Adipocyte (in vitro differentiated cells): ENCODE measurements at regions not wholly inside any gene's neighbourhood (a gene's known extent, or its start where the extent isn't known, plus 50 kb on each side); places are given as distances from the start of the nearest gene placed in this dataset.

Experiments used
- DNase-seq: peaks from one replicate; pipeline ENCODE4 v3.0.0-alpha.2; 2015; ENCODE audit warnings: low read depth
- H3K27me3 ChIP-seq: replicated peaks from 2 replicates; pipeline ENCODE4 v1.7.0; 2013; ENCODE audit warnings: mild to moderate bottlenecking, low read length, moderate library complexity; ENCODE audit not compliant: control insufficient read depth, insufficient read depth
- H3K36me3 ChIP-seq: 2 replicates; pipeline ENCODE4 v1.7.0; 2013; ENCODE audit warnings: low read length, mild to moderate bottlenecking, moderate library complexity; ENCODE audit not compliant: control insufficient read depth, insufficient read depth, severe bottlenecking
- H3K4me1 ChIP-seq: 2 replicates; pipeline ENCODE4 v1.7.0; 2013; ENCODE audit warnings: mild to moderate bottlenecking, low read length, moderate library complexity; ENCODE audit not compliant: control insufficient read depth, insufficient read depth
- H3K4me3 ChIP-seq: 2 replicates; pipeline ENCODE4 v1.7.0; 2013; ENCODE audit warnings: mild to moderate bottlenecking, low read length, moderate library complexity
- H3K9ac ChIP-seq: 2 replicates; pipeline ENCODE4 v1.7.0; 2013; ENCODE audit warnings: mild to moderate bottlenecking, low read length, moderate library complexity
- H3K9me3 ChIP-seq: 2 replicates; pipeline ENCODE4 v1.7.0; 2013; ENCODE audit warnings: mild to moderate bottlenecking, low read length, moderate library complexity; ENCODE audit not compliant: control insufficient read depth

GRCh38 chr6:23953976-23954375 lies 172.0 kb upstream of the NRSN1 start:
- Histone ChIP-seq H3K27me3 (no peaks in the 10 kb centered on the region), H3K9ac (no peak overlapping the region), H3K4me1 (no peaks in the 10 kb centered on the region), H3K4me3 (no peak overlapping the region), H3K9me3 (no peaks in the 10 kb centered on the region), H3K36me3 (no peaks in the 10 kb centered on the region)
- DNase-seq = no peak

- DNase-seq = no peak
- H3K27me3 ChIP-seq = no peaks in the 10 kb centered on the region
- no peak overlapping the region for H3K9ac ChIP-seq
- H3K4me3 ChIP-seq = no peak overlapping the region
- no peaks in the 10 kb centered on the region for H3K36me3 ChIP-seq
- no peaks in the 10 kb centered on the region for H3K4me1 ChIP-seq
- H3K9me3 ChIP-seq = no peaks in the 10 kb centered on the region
These were observed 169.0 kb upstream of the NRSN1 start for GRCh38 chr6:23957017-23957416.

- Histone ChIP-seq H3K9ac (no peak overlapping the region), H3K4me1 (no peaks in the 10 kb centered on the region), H3K27me3 (no peaks in the 10 kb centered on the region), H3K9me3 (no peaks in the 10 kb centered on the region), H3K36me3 (no peaks in the 10 kb centered on the region), H3K4me3 (no peak overlapping the region)
- no peak for DNase-seq
These were observed 161.2 kb upstream of the NRSN1 start for GRCh38 chr6:23964865-23965264.

GRCh38 chr6:23969344-23969743 lies 156.7 kb upstream of the NRSN1 start:
- DNase-seq = no peak
- no peaks in the 10 kb centered on the region for H3K36me3 ChIP-seq

GRCh38 chr6:23977706-23978105 lies 148.3 kb upstream of the NRSN1 start:
- peaks cover 2% of the 10 kb centered on the region for H3K9me3 ChIP-seq
- H3K4me1 ChIP-seq = no peaks in the 10 kb centered on the region
- DNase-seq = no peak
- no peak overlapping the region for H3K9ac ChIP-seq
- no peaks in the 10 kb centered on the region for H3K27me3 ChIP-seq
- H3K4me3 ChIP-seq = no peak overlapping the region
- H3K36me3 ChIP-seq = no peaks in the 10 kb centered on the region

More at GRCh38 chr6:23969344-23969743, 156.7 kb upstream of the NRSN1 start:
- Histone ChIP-seq H3K27me3 (no peaks in the 10 kb centered on the region), H3K4me3 (no peak overlapping the region), H3K9ac (no peak overlapping the region), H3K9me3 (no peaks in the 10 kb centered on the region), H3K4me1 (no peaks in the 10 kb centered on the region)

GRCh38 chr6:23980965-23981364 lies 145.1 kb upstream of the NRSN1 start:
- H3K4me3 ChIP-seq = no peak overlapping the region
- H3K9me3 ChIP-seq = no peaks in the 10 kb centered on the region
- no peaks in the 10 kb centered on the region for H3K36me3 ChIP-seq
- no peaks in the 10 kb centered on the region for H3K4me1 ChIP-seq
- DNase-seq = peak; percentile 37
- no peaks in the 10 kb centered on the region for H3K27me3 ChIP-seq
- no peak overlapping the region for H3K9ac ChIP-seq

GRCh38 chr6:23981923-23982322 lies 144.1 kb upstream of the NRSN1 start:
- no peaks in the 10 kb centered on the region for H3K36me3 ChIP-seq
- H3K9me3 ChIP-seq = no peaks in the 10 kb centered on the region
- H3K4me1 ChIP-seq = no peaks in the 10 kb centered on the region
- no peak for DNase-seq
- H3K4me3 ChIP-seq = no peak overlapping the region
- H3K27me3 ChIP-seq = no peaks in the 10 kb centered on the region
- no peak overlapping the region for H3K9ac ChIP-seq

- Histone ChIP-seq H3K9ac (no peak overlapping the region), H3K27me3 (no peaks in the 10 kb centered on the region), H3K4me3 (no peak overlapping the region), H3K4me1 (no peaks in the 10 kb centered on the region), H3K9me3 (no peaks in the 10 kb centered on the region), H3K36me3 (no peaks in the 10 kb centered on the region)
- DNase-seq = no peak
These were observed 142.3 kb upstream of the NRSN1 start for GRCh38 chr6:23983735-23984134.

- H3K9ac ChIP-seq = no peak overlapping the region
These were observed 141.0 kb upstream of the NRSN1 start for GRCh38 chr6:23985015-23985414.

GRCh38 chr6:23989885-23990533 lies 136.0 kb upstream of the NRSN1 start:
- no peak overlapping the region for H3K9ac ChIP-seq
- no peak overlapping the region for H3K4me3 ChIP-seq
- no peaks in the 10 kb centered on the region for H3K9me3 ChIP-seq
- H3K36me3 ChIP-seq = no peaks in the 10 kb centered on the region
- no peak for DNase-seq
- no peaks in the 10 kb centered on the region for H3K27me3 ChIP-seq
- no peaks in the 10 kb centered on the region for H3K4me1 ChIP-seq

More at GRCh38 chr6:23985015-23985414, 141.0 kb upstream of the NRSN1 start:
- no peak overlapping the region for H3K4me3 ChIP-seq
- H3K27me3 ChIP-seq = no peaks in the 10 kb centered on the region
- no peaks in the 10 kb centered on the region for H3K4me1 ChIP-seq
- DNase-seq = no peak
- H3K36me3 ChIP-seq = no peaks in the 10 kb centered on the region
- no peaks in the 10 kb centered on the region for H3K9me3 ChIP-seq

GRCh38 chr6:23994013-23994412 lies 132.0 kb upstream of the NRSN1 start:
- H3K36me3 ChIP-seq = no peaks in the 10 kb centered on the region
- no peaks in the 10 kb centered on the region for H3K9me3 ChIP-seq
- H3K27me3 ChIP-seq = no peaks in the 10 kb centered on the region
- H3K4me3 ChIP-seq = no peak overlapping the region
- DNase-seq = no peak
- H3K9ac ChIP-seq = no peak overlapping the region
- H3K4me1 ChIP-seq = no peaks in the 10 kb centered on the region

- Histone ChIP-seq H3K9me3 (no peaks in the 10 kb centered on the region), H3K36me3 (no peaks in the 10 kb centered on the region), H3K4me1 (peaks cover 5% of the 10 kb centered on the region), H3K27me3 (no peaks in the 10 kb centered on the region), H3K4me3 (no peak overlapping the region), H3K9ac (no peak overlapping the region)
- peak; percentile 70 for DNase-seq
These were observed 122.0 kb upstream of the NRSN1 start for GRCh38 chr6:24004062-24004461.
